RKO (cell line): ENCODE measurements at regions not wholly inside any gene's neighbourhood (a gene's known extent, or its start where the extent isn't known, plus 50 kb on each side); places are given as distances from the start of the nearest gene placed in this dataset.
"Not testable (repeated sequence)": the region's sequence is repeated elsewhere in the genome, so short reads cannot be mapped to it uniquely, and the experiment has no call there.

Experiments
- DNase-seq: peaks from one replicate; pipeline ENCODE4 v3.0.0-alpha.2; 2016; ENCODE audit warnings: low spot score

- DNase-seq = not testable (repeated sequence)
Measured at GRCh38 chr16:31581065-31581464, 53.4 kb downstream of the AHSP start.

GRCh38 chr16:31601737-31602384 is 74.2 kb downstream of the AHSP start:
- DNase-seq = not testable (repeated sequence)

GRCh38 chr16:31618130-31618529 is 90.4 kb downstream of the AHSP start:
- DNase-seq = no peak

GRCh38 chr16:31636433-31636832 is 108.7 kb downstream of the AHSP start:
- DNase-seq = no peak

GRCh38 chr16:31641279-31641678 is 113.6 kb downstream of the AHSP start:
- no peak for DNase-seq

GRCh38 chr16:31655674-31656073 is 128.0 kb downstream of the AHSP start:
- not testable (repeated sequence) for DNase-seq

GRCh38 chr16:31664683-31665482 is 137.2 kb downstream of the AHSP start:
- no peak for DNase-seq

GRCh38 chr16:31674686-31675085 is 147.0 kb downstream of the AHSP start:
- DNase-seq = no peak

- no peak for DNase-seq
Measured at GRCh38 chr16:31676731-31677130, 149.0 kb downstream of the AHSP start.

- DNase-seq = no peak
Measured at GRCh38 chr16:31678649-31679325, 151.1 kb downstream of the AHSP start.

- not testable (repeated sequence) for DNase-seq
Measured at GRCh38 chr16:31689331-31689730, 161.6 kb downstream of the AHSP start.

GRCh38 chr16:31692338-31692737 is 164.6 kb downstream of the AHSP start:
- DNase-seq = not testable (repeated sequence)

GRCh38 chr16:31693733-31694132 is 166.0 kb downstream of the AHSP start:
- no peak for DNase-seq

GRCh38 chr16:31694461-31694860 is 166.8 kb downstream of the AHSP start:
- DNase-seq = no peak

- DNase-seq = peak; percentile 37
Measured at GRCh38 chr16:31695667-31696066, 168.0 kb downstream of the AHSP start.

- peak; percentile 66 for DNase-seq
Measured at GRCh38 chr16:31696968-31697743, 169.5 kb downstream of the AHSP start.

GRCh38 chr16:31697744-31698125 is 170.0 kb downstream of the AHSP start:
- no peak for DNase-seq

GRCh38 chr16:31698901-31699300 is 171.2 kb downstream of the AHSP start:
- no peak for DNase-seq

GRCh38 chr16:31699601-31700000 is 171.9 kb downstream of the AHSP start:
- DNase-seq = no peak

GRCh38 chr16:31700200-31700529 is 172.5 kb downstream of the AHSP start:
- DNase-seq = peak; percentile 78

- no peak for DNase-seq
Measured at GRCh38 chr16:31700530-31701388, 172.8 kb upstream of the ZNF267 start.
